Tibial nerve (tissue), 4 donors: ENCODE measurements at regions not wholly inside any gene's neighbourhood (a gene's known extent, or its start where the extent isn't known, plus 50 kb on each side); places are given as distances from the start of the nearest gene placed in this dataset.
A peak's percentile ranks its signal among the peaks of the same experiment; 100 is the strongest.

Source experiments
- DNase-seq, 2 donors: peaks; one replicate each; pipeline ENCODE4 v3.0.0-alpha.2; 2019; ENCODE audit warnings: low spot score in 2 of 2
- H3K27ac ChIP-seq, 4 donors: fragments of 200-600 bp; sonication (generic) in 3 of 4; one replicate each; pipeline ENCODE4 v1.5.1; 2017 to 2019; ENCODE audit warnings: mild to moderate bottlenecking in 1 of 4
- H3K27me3 ChIP-seq, 2 donors: fragments of 200-600 bp; sonication (generic) in 1 of 2; one replicate each; pipeline versions ENCODE4 v1.5.1 to v1.6.0; 2017 to 2019
- H3K36me3 ChIP-seq, 3 donors: fragments of 200-600 bp; sonication (generic); one replicate each; pipeline ENCODE4 v1.5.1; 2018 to 2019
- H3K4me1 ChIP-seq, 4 donors: fragments of 200-600 bp; sonication (generic) in 3 of 4; one replicate each; pipeline ENCODE4 v1.5.1; 2017 to 2019
- H3K4me3 ChIP-seq, 4 donors: fragments of 200-600 bp; sonication (generic) in 3 of 4; one replicate each; pipeline ENCODE4 v1.5.1; 2017 to 2019; ENCODE audit warnings: mild to moderate bottlenecking in 1 of 4, moderate library complexity in 1 of 4
- H3K9me3 ChIP-seq, 4 donors: fragments of 200-600 bp; sonication (generic) in 3 of 4; one replicate each; pipeline ENCODE4 v1.5.1; 2017 to 2019
- CTCF ChIP-seq, 5 experiments: fragments of 200-600 bp in 3 of 5; fragments of 450-650 bp in 2 of 5; sonication (generic) in 3 of 5; IDR thresholded peaks; one replicate each; pipeline ENCODE4 v1.5.1; 2016 to 2019; ENCODE audit warnings: antibody characterized with exemption in 5 of 5, mild to moderate bottlenecking in 3 of 5, moderate library complexity in 2 of 5
- EP300 ChIP-seq, 2 donors: sonication (generic); formaldehyde crosslinking; IDR thresholded peaks; one replicate each; pipeline ENCODE4 v1.6.1; 2017; ENCODE audit warnings: antibody characterized with exemption in 2 of 2, mild to moderate bottlenecking in 1 of 2
- POLR2A ChIP-seq, 2 donors: fragments of 450-650 bp; IDR thresholded peaks; one replicate each; pipeline ENCODE4 v1.6.1; 2017; ENCODE audit warnings: antibody characterized with exemption in 2 of 2, mild to moderate bottlenecking in 2 of 2, moderate library complexity in 2 of 2
- WGBS, 2 donors: methylation state at CpG; one replicate each; pipeline ENCODE4 v1.1.5; 2018; 5-methylcytosine and 5-hydroxymethylcytosine counted together

- Histone ChIP-seq H3K36me3 (no peaks in the 10 kb centered on the region), H3K4me3 (no peak overlapping the region), H3K4me1 (no peaks in the 10 kb centered on the region), H3K27ac (no peak overlapping the region), H3K9me3 (no peaks in the 10 kb centered on the region), H3K27me3 (no peaks in the 10 kb centered on the region)
- no peak for DNase-seq
- TF ChIP-seq CTCF (IDR thresholded peaks at IDR 0.05) = no peak
- no peak for TF ChIP-seq POLR2A (IDR thresholded peaks at IDR 0.05)
- no peak for TF ChIP-seq EP300 (IDR thresholded peaks at IDR 0.05)
- 57 to 72% methylated on average over 5 of the region's 5 CpGs for WGBS, 2 donors
Measured at GRCh38 chrX:115437841-115438595, 123.0 kb upstream of the PLS3 start.

DNA sequence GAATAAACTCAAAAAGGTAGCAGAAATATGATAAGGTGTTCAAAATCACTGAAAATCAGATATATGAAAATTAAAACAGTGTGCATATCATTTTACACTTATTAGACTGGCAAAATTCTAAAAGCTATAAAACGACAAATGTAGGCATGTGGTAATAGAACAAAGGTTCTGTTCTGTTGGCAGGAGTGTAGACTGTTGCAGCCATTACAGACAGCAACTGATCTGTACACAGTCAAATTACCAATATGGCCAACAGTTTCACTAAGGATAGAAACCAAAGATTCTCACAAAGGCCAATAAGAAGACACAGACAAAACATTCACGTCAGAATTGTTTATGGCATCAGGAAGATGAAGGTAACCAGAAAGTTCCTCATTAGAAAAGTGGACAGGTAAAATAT lies 112.8 kb upstream of the PLS3 start:
- Histone ChIP-seq H3K4me1 (peaks cover 0 to 4% (median 0%) of the 10 kb centered on the region in 4 donors), H3K36me3 (no peaks in the 10 kb centered on the region), H3K4me3 (no peak overlapping the region), H3K27me3 (peaks cover 0 to 30% of the 10 kb centered on the region in 2 donors), H3K27ac (no peak overlapping the region), H3K9me3 (no peaks in the 10 kb centered on the region)
- no peak for TF ChIP-seq CTCF (IDR thresholded peaks at IDR 0.05)
- no peak for TF ChIP-seq EP300 (IDR thresholded peaks at IDR 0.05)
- TF ChIP-seq POLR2A (IDR thresholded peaks at IDR 0.05) = no peak
- 67 to 88% methylated on average over 2 of the region's 2 CpGs for WGBS, 2 donors
- DNase-seq = no peak

DNA sequence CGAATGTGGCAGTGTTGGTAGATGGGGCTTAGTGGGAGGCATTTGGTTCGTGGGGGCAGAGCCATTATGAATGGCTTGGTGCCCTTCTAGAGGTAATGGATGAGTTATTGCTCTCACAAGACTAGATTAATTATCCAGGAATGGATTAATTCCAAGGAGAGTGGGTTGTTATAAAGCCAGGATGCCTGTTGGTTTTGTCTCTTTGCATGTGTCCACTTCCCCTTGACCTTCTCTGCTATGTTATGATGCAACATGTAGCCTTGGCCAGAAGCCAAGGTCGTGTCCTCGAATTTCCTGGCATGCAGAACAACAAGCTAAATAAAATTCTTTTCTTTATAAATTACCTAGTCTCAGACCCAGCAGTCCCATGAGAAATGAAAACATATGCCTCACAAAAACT lies 111.2 kb upstream of the PLS3 start:
- no peak overlapping the region for H3K27ac ChIP-seq
- no peaks in the 10 kb centered on the region for H3K36me3 ChIP-seq
- no peak overlapping the region for H3K4me3 ChIP-seq
- peak; percentile 30 to 55 for DNase-seq
- no peaks in the 10 kb centered on the region for H3K9me3 ChIP-seq
- WGBS, 2 donors = 9 to 28% methylated on average over 4 of the region's 4 CpGs
- peak in 1 of 2 donors; percentile 76 for TF ChIP-seq EP300 (IDR thresholded peaks at IDR 0.05)
- no peak for TF ChIP-seq CTCF (IDR thresholded peaks at IDR 0.05)
- TF ChIP-seq POLR2A (IDR thresholded peaks at IDR 0.05) = no peak
- H3K4me1 ChIP-seq = peaks cover 0 to 4% (median 0%) of the 10 kb centered on the region in 4 donors
- H3K27me3 ChIP-seq = peaks cover 0 to 25% of the 10 kb centered on the region in 2 donors

DNA sequence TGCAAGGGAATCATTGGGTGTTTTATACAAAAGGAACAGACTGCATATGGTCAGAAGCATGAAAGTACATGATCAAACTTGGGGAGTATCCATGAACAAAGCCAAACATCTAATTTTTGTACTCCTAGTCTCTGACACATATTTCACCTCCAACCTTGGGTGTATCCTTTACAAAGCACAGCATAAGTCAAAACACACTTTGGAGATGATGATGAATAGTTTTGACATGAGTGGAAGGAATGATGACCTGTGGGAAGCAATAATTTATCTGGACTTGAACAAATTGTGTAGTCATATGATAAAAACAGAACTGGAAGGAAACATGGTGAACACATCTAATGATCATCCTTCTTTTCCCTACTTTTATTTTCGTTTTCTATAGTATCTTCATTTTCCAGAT lies 108.7 kb upstream of the PLS3 start:
- DNase-seq = no peak
- H3K9me3 ChIP-seq = no peaks in the 10 kb centered on the region
- H3K27me3 ChIP-seq = peaks cover 0 to 31% of the 10 kb centered on the region in 2 donors
- WGBS, 2 donors = 52 to 72% methylated on average over 1 of the region's 1 CpG
- TF ChIP-seq POLR2A (IDR thresholded peaks at IDR 0.05) (no peak), EP300 (IDR thresholded peaks at IDR 0.05) (no peak), CTCF (IDR thresholded peaks at IDR 0.05) (no peak)
- peaks cover 0 to 4% (median 0%) of the 10 kb centered on the region in 4 donors for H3K4me1 ChIP-seq
- H3K36me3 ChIP-seq = no peaks in the 10 kb centered on the region
- H3K27ac ChIP-seq = no peak overlapping the region
- H3K4me3 ChIP-seq = no peak overlapping the region
